ENCODE measurements at regions not wholly inside any gene's neighbourhood (a gene's known extent, or its start where the extent isn't known, plus 50 kb on each side); places are given as distances from the start of the nearest gene placed in this dataset.
"Not testable (repeated sequence)": the region's sequence is repeated elsewhere in the genome, so short reads cannot be mapped to it uniquely, and the experiment has no call there.

- DNase-seq: no peak
Observed at GRCh38 chr13:59269476-59269875, 894.3 kb downstream of the DIAPH3 start.

GRCh38 chr13:59270327-59270726 is 893.4 kb downstream of the DIAPH3 start:
- DNase-seq: no peak

GRCh38 chr13:59274958-59275727 is 888.6 kb downstream of the DIAPH3 start:
- no peak for DNase-seq

GRCh38 chr13:59276436-59276835 is 887.3 kb downstream of the DIAPH3 start:
- DNase-seq: no peak

- DNase-seq: no peak
Observed at GRCh38 chr13:59277106-59277505, 886.6 kb downstream of the DIAPH3 start.

GRCh38 chr13:59279028-59279427 is 884.7 kb downstream of the DIAPH3 start:
- no peak for DNase-seq

- DNase-seq: no peak
Observed at GRCh38 chr13:59279576-59279975, 884.2 kb downstream of the DIAPH3 start.

GRCh38 chr13:59280297-59280696 is 883.4 kb downstream of the DIAPH3 start:
- DNase-seq: no peak

GRCh38 chr13:59281453-59281852 is 882.3 kb downstream of the DIAPH3 start:
- no peak for DNase-seq

- DNase-seq: not testable (repeated sequence)
Observed at GRCh38 chr13:59292240-59292639, 871.5 kb downstream of the DIAPH3 start.

- no peak for DNase-seq
Observed at GRCh38 chr13:59299584-59299983, 864.1 kb downstream of the DIAPH3 start.

- DNase-seq: no peak
Observed at GRCh38 chr13:59300355-59301173, 863.2 kb downstream of the DIAPH3 start.

- DNase-seq: no peak
Observed at GRCh38 chr13:59301174-59301567, 862.6 kb downstream of the DIAPH3 start.

GRCh38 chr13:59303433-59303832 is 860.3 kb downstream of the DIAPH3 start:
- DNase-seq: no peak

- DNase-seq: no peak
Observed at GRCh38 chr13:59304596-59304995, 859.1 kb downstream of the DIAPH3 start.

GRCh38 chr13:59305896-59306295 is 857.8 kb downstream of the DIAPH3 start:
- DNase-seq: no peak

GRCh38 chr13:59312776-59313175 is 851.0 kb downstream of the DIAPH3 start:
- DNase-seq: no peak

- no peak for DNase-seq
Observed at GRCh38 chr13:59318320-59318930, 845.3 kb downstream of the DIAPH3 start.

- no peak for DNase-seq
Observed at GRCh38 chr13:59319276-59319675, 844.5 kb downstream of the DIAPH3 start.

- DNase-seq: no peak
Observed at GRCh38 chr13:59320021-59320420, 843.7 kb downstream of the DIAPH3 start.

- DNase-seq: not testable (repeated sequence)
Observed at GRCh38 chr13:59324401-59324800, 839.3 kb downstream of the DIAPH3 start.

- no peak for DNase-seq
Observed at GRCh38 chr13:59326717-59327116, 837.0 kb downstream of the DIAPH3 start.

GRCh38 chr13:59330764-59331163 is 833.0 kb downstream of the DIAPH3 start:
- DNase-seq: no peak

- DNase-seq: no peak
Observed at GRCh38 chr13:59332966-59333365, 830.8 kb downstream of the DIAPH3 start.
